ENCODE measurements at regions not wholly inside any gene's neighbourhood (a gene's known extent, or its start where the extent isn't known, plus 50 kb on each side); places are given as distances from the start of the nearest gene placed in this dataset.
"Not testable (repeated sequence)": the region's sequence is repeated elsewhere in the genome, so short reads cannot be mapped to it uniquely, and the experiment has no call there.

DNA sequence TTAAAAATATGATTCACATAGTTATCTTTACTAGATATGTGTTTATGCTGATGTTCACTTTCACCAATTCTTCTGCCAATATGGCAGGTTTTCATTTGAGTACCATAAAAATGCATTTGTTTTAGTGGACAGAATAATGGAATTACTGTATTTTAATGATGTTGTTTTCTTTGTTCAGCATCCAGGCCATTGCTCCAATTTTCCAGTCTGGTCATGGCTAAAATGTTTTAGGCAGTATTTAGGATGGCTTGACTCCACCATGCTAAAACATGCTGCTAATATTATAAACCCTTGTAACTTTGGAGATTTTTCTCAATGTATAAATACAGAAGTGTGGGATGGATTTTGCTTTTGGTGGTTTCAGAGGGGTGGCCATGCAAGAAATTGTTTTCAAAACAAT, 273.0 kb upstream of the RPS23 start:
- no peak for DNase-seq (ENCODE audit: low read depth)

DNA sequence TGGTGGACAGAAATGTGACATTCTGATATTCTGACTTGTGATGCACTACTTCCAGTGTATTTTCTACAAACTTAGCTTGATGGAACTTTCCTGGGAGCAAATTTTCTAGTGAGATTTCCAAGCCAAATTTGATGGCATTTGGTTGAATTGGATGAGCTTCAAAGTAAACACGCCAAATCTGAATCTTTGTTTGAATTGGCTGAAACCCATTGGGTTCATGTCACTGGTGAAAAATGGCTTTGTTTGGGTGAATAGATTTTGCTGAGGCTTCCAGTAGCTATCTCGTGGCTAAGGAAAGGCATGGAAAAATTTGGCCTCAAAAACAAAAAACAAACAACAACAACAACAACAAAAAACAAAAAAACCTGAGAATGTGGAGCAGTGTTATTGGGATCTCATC, 271.1 kb upstream of the RPS23 start:
- DNase-seq (ENCODE audit: low read depth), result no peak

- DNase-seq (ENCODE audit: low read depth), result no peak
Observed at GRCh38 chr5:82544004-82544403, 265.9 kb upstream of the RPS23 start.

- no peak for DNase-seq (ENCODE audit: low read depth)
Observed at GRCh38 chr5:82540301-82540700, 262.1 kb upstream of the RPS23 start.

DNA sequence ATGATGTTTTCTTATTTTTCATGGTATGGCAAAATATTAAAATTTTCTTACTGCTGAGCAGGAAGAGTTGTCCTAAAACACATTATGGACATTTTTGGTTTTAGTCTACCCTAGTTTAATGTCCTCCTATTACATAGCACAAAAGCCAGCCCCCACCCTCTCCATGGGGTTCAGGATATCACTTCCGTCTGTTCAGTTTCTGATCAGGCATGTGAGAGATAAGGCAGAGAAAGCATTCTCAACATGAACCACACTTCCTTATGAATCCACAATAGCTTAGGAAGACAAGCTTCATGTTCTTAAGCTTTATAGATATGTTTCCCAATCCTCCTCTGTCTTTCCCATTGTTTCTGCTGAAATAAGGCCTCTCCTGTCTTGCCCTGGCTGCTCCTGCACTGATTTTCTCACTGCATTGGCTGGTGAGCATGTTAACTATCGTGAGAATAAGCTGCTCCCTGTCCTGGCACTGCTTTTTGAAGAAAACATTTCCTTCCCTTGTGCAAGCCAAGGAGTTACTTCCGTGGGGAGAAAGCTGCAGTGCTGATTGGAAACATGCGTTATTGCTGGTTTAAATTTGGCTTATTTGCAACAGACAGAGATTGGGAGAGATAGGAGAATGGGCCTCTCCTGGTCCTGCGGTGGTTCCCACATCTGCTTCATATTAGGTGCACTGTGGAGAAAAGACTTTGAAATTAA, 260.3 kb upstream of the RPS23 start:
- no peak for DNase-seq (ENCODE audit: low read depth)

GRCh38 chr5:82537687-82538306, 259.6 kb upstream of the RPS23 start:
- DNase-seq (ENCODE audit: low read depth), result no peak

DNA sequence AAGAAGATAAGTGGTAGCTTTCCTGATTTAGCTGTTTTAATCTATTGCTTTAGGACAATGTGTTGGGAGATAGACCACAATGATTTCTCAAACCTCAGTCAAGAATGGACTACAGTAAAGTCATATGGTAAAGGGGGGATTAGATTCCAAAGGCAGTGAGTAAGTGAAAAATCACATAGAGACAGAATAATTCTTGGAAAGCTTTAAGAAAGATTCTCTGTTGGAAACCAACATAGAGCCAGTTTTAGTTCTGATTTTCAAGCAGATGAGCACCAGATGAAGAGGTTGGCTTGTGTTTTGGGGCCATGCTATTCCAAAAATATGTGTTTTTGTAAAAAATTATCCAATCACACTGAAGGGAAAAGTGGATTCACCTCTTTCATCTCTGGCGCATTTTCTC, 256.8 kb upstream of the RPS23 start:
- DNase-seq (ENCODE audit: low read depth), result no peak

- DNase-seq (ENCODE audit: low read depth), result not testable (repeated sequence)
Observed at GRCh38 chr5:82532075-82532474, 253.9 kb upstream of the RPS23 start.

GRCh38 chr5:82526540-82526939, 248.4 kb upstream of the RPS23 start:
- DNase-seq (ENCODE audit: low read depth), result no peak

- no peak for DNase-seq (ENCODE audit: low read depth)
Observed at GRCh38 chr5:82525626-82526025, 247.5 kb upstream of the RPS23 start.

DNA sequence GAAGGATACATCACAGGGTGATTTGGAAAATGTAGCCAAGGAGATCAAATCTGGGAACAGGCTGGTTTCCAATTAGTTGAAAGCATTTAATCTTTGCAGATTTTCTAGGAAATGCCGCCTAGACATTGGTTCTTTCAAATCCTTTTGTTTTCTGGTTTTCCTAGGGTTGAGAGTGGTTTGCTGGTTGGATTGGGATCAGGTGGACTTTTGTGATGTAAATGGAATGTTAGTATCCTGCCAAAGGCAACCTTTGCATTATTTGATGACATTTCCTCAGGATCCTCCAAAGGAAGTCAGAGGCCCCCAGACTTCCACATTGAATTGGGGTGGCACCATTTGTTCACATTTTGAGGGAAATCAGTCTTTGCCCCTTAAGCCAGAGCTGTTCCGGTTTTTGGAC, 245.5 kb upstream of the RPS23 start:
- DNase-seq (ENCODE audit: low read depth), result no peak

GRCh38 chr5:82522897-82523296, 244.7 kb upstream of the RPS23 start:
- DNase-seq (ENCODE audit: low read depth), result no peak

DNA sequence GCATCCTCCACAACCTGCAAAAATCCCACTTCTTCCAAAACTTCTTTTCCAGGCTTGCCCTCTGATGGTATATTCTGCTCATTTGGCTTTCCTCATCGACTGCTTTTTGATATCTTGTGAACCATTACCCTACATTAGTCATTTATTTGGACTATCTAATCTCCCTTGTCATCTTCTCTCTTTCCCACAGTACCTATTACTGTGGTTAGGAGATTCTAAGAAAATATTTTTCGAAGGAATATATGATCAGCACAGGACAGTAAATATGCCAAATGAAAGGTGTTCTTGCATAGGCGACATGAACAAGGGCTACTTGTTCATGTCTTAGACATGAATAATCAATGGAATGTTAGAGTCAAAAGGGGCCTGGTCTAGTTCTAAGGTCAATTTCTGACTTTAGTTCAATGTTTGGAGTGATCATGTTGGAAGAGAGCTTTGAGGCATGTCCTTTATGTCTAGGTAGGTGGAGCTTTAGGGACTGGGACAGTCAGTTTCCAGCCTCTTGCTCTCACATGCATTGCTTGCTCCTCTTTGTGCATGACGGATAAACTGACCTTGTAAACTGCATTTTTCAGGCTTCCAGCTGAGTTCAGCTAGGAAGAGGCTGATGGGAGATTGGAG, 243.4 kb upstream of the RPS23 start:
- no peak for DNase-seq (ENCODE audit: low read depth)

DNA sequence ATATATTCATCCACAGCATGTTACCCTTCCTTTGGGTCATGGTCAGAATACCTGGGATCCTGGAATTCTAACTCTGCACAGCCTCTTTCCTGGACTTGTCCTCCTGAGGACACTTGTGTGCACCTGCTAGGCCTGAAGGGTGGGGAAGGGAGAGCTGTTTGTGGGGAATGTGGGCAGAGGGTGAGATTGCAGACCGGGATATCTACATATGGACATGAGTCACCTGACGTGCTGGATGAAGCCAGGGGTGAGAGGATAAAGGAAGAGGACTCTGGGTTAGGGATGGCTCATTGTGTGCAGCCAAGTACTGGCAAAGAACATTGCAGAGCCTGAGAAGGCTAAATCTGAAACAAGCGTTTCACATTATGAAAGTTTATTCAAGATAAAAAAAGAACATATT, 241.4 kb upstream of the RPS23 start:
- DNase-seq (ENCODE audit: low read depth), result no peak

- DNase-seq (ENCODE audit: low read depth), result no peak
Observed at GRCh38 chr5:82517544-82518075, 239.5 kb upstream of the RPS23 start.

DNA sequence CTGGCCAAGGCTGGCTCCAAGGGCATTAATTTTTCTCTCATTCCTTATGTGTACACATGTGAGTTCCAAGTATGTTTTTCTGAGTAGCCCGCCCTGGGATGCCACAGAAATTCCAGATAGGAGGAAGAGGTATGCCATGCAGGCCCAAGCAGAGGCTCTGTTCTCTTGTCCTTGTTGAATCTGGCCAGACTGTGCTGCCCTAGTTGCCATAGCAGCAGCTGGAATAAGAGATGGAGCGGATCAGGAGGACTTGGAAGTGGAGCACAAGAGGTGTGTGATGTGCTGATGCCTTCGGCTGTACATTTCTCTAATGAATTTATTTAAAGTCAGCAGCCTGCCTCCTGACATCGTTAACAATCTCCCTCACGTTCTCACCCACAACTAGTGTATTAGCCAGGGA, 235.6 kb upstream of the RPS23 start:
- DNase-seq (ENCODE audit: low read depth), result no peak

GRCh38 chr5:82512025-82512424, 233.9 kb upstream of the RPS23 start:
- no peak for DNase-seq (ENCODE audit: low read depth)

GRCh38 chr5:82511134-82511533, 233.0 kb upstream of the RPS23 start:
- DNase-seq (ENCODE audit: low read depth), result no peak

- DNase-seq (ENCODE audit: low read depth), result no peak
Observed at GRCh38 chr5:82509762-82510161, 231.6 kb upstream of the RPS23 start.

- DNase-seq (ENCODE audit: low read depth), result not testable (repeated sequence)
Observed at GRCh38 chr5:82506390-82506789, 228.2 kb upstream of the RPS23 start.

DNA sequence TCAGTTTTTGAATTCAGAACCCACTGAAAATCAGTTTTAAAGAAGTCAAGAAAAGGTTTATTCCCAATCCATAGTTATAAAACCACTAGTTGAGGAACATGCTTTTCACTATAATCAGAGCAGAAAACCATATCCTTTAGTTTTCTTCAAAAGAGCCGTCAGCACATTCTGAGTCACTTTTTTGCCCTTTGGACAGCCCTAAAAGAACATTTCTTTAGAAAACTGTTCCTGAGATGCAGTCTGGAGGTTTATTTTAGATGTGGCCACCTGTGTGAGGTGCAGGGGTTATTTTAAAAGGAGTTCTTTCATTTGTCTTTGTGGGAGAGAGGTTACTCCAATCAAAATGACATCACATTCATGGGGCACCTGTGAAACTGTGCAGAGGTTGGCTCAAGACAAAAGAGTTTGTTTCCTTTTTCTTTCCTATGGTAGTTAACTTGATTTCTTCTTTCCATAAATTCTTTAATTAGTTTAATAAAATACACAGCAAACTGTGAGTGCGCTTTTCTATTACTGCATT, 221.6 kb upstream of the RPS23 start:
- DNase-seq (ENCODE audit: low read depth), result no peak

- DNase-seq (ENCODE audit: low read depth), result no peak
Observed at GRCh38 chr5:82497242-82497641, 219.1 kb upstream of the RPS23 start.

- DNase-seq (ENCODE audit: low read depth), result no peak
Observed at GRCh38 chr5:82494942-82495341, 216.8 kb upstream of the RPS23 start.
